Keratinocyte (primary cell): ENCODE measurements at regions not wholly inside any gene's neighbourhood (a gene's known extent, or its start where the extent isn't known, plus 50 kb on each side); places are given as distances from the start of the nearest gene placed in this dataset.

Experiments
- DNase-seq: peaks from one replicate; pipeline ENCODE4 v3.0.0-alpha.2; 2011; ENCODE audit warnings: low read depth, missing footprints, low spot score
- FAIRE-seq: peaks from 2 replicates; lab custom pipeline; 2011; peaks lifted over from hg19 to GRCh38; lab: Jason Lieb, UNC
- H2AFZ ChIP-seq: 2 replicates; pipeline ENCODE4 v1.6.0; 2012; ENCODE audit warnings: low read length, control low read depth, inconsistent platforms; ENCODE audit not compliant: control insufficient read depth
- H3K27ac ChIP-seq: 2 replicates; pipeline ENCODE4 v1.5.1; 2011; ENCODE audit warnings: low read length; ENCODE audit not compliant: control insufficient read depth, insufficient read depth
- H3K27me3 ChIP-seq: 3 replicates; pipeline ENCODE4 v1.6.0; 2011; ENCODE audit warnings: low read length; ENCODE audit not compliant: control insufficient read depth, insufficient read depth; ENCODE audit errors: extremely low read depth
- H3K36me3 ChIP-seq, 2 experiments: 2 replicates in 1 of 2; 3 replicates in 1 of 2; pipeline ENCODE4 v1.5.1; 2011; ENCODE audit warnings: low read length in 2 of 2, mild to moderate bottlenecking in 1 of 2; ENCODE audit not compliant: control insufficient read depth in 2 of 2, insufficient read depth in 2 of 2; ENCODE audit errors: extremely low read depth in 1 of 2
- H3K4me1 ChIP-seq: 3 replicates; pipeline ENCODE4 v1.5.1; 2011; ENCODE audit warnings: low read length; ENCODE audit not compliant: control insufficient read depth, insufficient read depth; ENCODE audit errors: extremely low read depth
- H3K4me2 ChIP-seq: 3 replicates; pipeline ENCODE4 v1.6.0; 2011; ENCODE audit warnings: low read depth, low read length; ENCODE audit not compliant: control insufficient read depth, insufficient read depth; ENCODE audit errors: extremely low read depth
- H3K4me3 ChIP-seq, 3 experiments: fragments of 200-600 bp in 1 of 3; sonication (generic) in 1 of 3; 2 replicates in 2 of 3; 3 replicates in 1 of 3; pipeline ENCODE4 v1.5.1; 2011 to 2016; ENCODE audit warnings: low read length in 3 of 3, mild to moderate bottlenecking in 3 of 3, control low read depth in 2 of 3, inconsistent platforms in 1 of 3, low read depth in 1 of 3, mixed read lengths in 1 of 3, mixed run types in 1 of 3, moderate library complexity in 1 of 3; ENCODE audit not compliant: control insufficient read depth in 2 of 3, insufficient read depth in 2 of 3; ENCODE audit errors: extremely low read depth in 1 of 3
- H3K79me2 ChIP-seq: 2 replicates; pipeline ENCODE4 v1.6.0; 2012; ENCODE audit warnings: low read length; ENCODE audit not compliant: control insufficient read depth, insufficient read depth
- H3K9ac ChIP-seq: 3 replicates; pipeline ENCODE4 v1.6.0; 2011; ENCODE audit warnings: low read length; ENCODE audit not compliant: control insufficient read depth, insufficient read depth; ENCODE audit errors: extremely low read depth
- H3K9me1 ChIP-seq: 3 replicates; pipeline ENCODE4 v1.6.0; 2011; ENCODE audit warnings: low read length; ENCODE audit not compliant: control insufficient read depth, insufficient read depth; ENCODE audit errors: extremely low read depth
- H3K9me3 ChIP-seq: 2 replicates; pipeline ENCODE4 v1.5.1; 2012; ENCODE audit warnings: low read depth, low read length; ENCODE audit not compliant: control insufficient read depth
- H4K20me1 ChIP-seq: 3 replicates; pipeline ENCODE4 v1.6.0; 2011; ENCODE audit warnings: low read length; ENCODE audit not compliant: control insufficient read depth, insufficient read depth; ENCODE audit errors: extremely low read depth
- CTCF ChIP-seq, 3 experiments: IDR thresholded peaks in 1 of 3; conservative IDR thresholded peaks in 1 of 3; optimal IDR thresholded peaks in 1 of 3; 2 replicates in 2 of 3; 3 replicates in 1 of 3; pipeline versions ENCODE3 to v1.5.1; 2011; ENCODE audit warnings: low read length in 3 of 3, mild to moderate bottlenecking in 3 of 3, moderate library complexity in 2 of 3, control low read depth in 1 of 3, inconsistent platforms in 1 of 3; ENCODE audit not compliant: insufficient read depth in 2 of 3; ENCODE audit errors: extremely low read depth in 1 of 3
- EZH2 ChIP-seq: IDR thresholded peaks from one replicate; pipeline ENCODE4 v1.6.1; 2012; ENCODE audit warnings: inconsistent platforms, mild to moderate bottlenecking, low read length, moderate library complexity
- dilution Hi-C: fragments of 300-500 bp; cut with MboI; formaldehyde crosslinking; loops from one replicate; pipeline ENCODE4 v1.7.0; 2020; ENCODE audit warnings: low sequenced_read_pairs; ENCODE audit not compliant: extremely low pct_ligation_motif_present

DNA sequence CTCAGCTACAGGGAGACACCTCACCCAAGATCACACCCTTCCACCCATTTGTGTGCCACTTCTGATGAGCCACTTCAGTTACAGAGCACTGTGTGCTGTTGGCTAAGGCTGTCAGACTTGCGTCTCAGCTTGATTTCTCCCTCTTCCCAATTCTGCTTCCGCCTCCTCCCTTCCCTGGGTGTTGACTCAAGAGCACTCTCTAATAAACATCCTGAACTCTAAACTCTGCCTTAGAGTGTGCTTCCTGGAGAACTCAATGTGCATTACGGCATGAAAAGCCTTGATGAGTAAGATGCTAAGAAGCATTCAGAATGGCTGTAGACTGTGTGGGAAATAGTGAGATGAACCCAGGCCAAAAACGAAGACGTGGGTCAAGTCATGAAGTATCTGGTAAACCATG is 54.9 kb upstream of the S1PR1 start:
- peaks cover under 1% of the 10 kb centered on the region for H3K4me1 ChIP-seq
- H3K4me2 ChIP-seq = no peak overlapping the region
- no peak for TF ChIP-seq EZH2
- no peak for TF ChIP-seq CTCF (optimal IDR thresholded peaks at IDR 0.05 in 1 of 3, IDR thresholded peaks at IDR 0.05 in 1 of 3, conservative IDR thresholded peaks at IDR 0.05 in 1 of 3; ENCODE audit: extremely low read depth in 1 of 3, insufficient read depth in 2 of 3, low read length in 3 of 3)
- H3K9me1 ChIP-seq = no peaks in the 10 kb centered on the region
- no peaks in the 10 kb centered on the region for H3K9me3 ChIP-seq
- no peaks in the 10 kb centered on the region for H3K27me3 ChIP-seq
- no peak overlapping the region for H2AFZ ChIP-seq
- H3K4me3 ChIP-seq = no peak overlapping the region
- H3K27ac ChIP-seq = no peak overlapping the region
- no peaks in the 10 kb centered on the region for H3K79me2 ChIP-seq
- H3K9ac ChIP-seq = no peak overlapping the region
- dilution Hi-C loops = no loop called here
- DNase-seq (no peak), FAIRE-seq (no peak)
- no peaks in the 10 kb centered on the region for H4K20me1 ChIP-seq
- H3K36me3 ChIP-seq = no peaks in the 10 kb centered on the region

- FAIRE-seq = no peak
- no peak overlapping the region for H3K4me3 ChIP-seq
- TF ChIP-seq CTCF (optimal IDR thresholded peaks at IDR 0.05 in 1 of 3, IDR thresholded peaks at IDR 0.05 in 1 of 3, conservative IDR thresholded peaks at IDR 0.05 in 1 of 3; ENCODE audit: extremely low read depth in 1 of 3, insufficient read depth in 2 of 3, low read length in 3 of 3) = no peak
- TF ChIP-seq EZH2 = no peak
- no peaks in the 10 kb centered on the region for H3K36me3 ChIP-seq
- no peak overlapping the region for H3K9ac ChIP-seq
- H3K4me1 ChIP-seq = peaks cover 15% of the 10 kb centered on the region
- no peak for DNase-seq
- dilution Hi-C loops = no loop called here
- H3K9me1 ChIP-seq = no peaks in the 10 kb centered on the region
- H3K27ac ChIP-seq = no peak overlapping the region
- no peaks in the 10 kb centered on the region for H4K20me1 ChIP-seq
- H2AFZ ChIP-seq = no peak overlapping the region
- no peaks in the 10 kb centered on the region for H3K27me3 ChIP-seq
- H3K4me2 ChIP-seq = no peak overlapping the region
- H3K9me3 ChIP-seq = no peaks in the 10 kb centered on the region
- H3K79me2 ChIP-seq = no peaks in the 10 kb centered on the region
These were observed 57.9 kb upstream of the S1PR1 start for GRCh38 chr1:101178688-101179491.
